WTC11 (cell line): ENCODE measurements at regions not wholly inside any gene's neighbourhood (a gene's known extent, or its start where the extent isn't known, plus 50 kb on each side); places are given as distances from the start of the nearest gene placed in this dataset.

ENCODE experiments used
- CBFB ChIP-seq: sonication (generic); formaldehyde crosslinking; IDR thresholded peaks from 2 replicates; pipeline ENCODE4 v1.8.1; 2022; ENCODE audit warnings: mild to moderate bottlenecking, low read depth, missing genetic modification reagents
- CTCF ChIP-seq: fragments of 200-600 bp; IDR thresholded peaks from 2 replicates; pipeline ENCODE4 v1.8.0; 2022; ENCODE audit warnings: antibody characterized with exemption
- E2F4 ChIP-seq: sonication (generic); formaldehyde crosslinking; IDR thresholded peaks from 2 replicates; pipeline ENCODE4 v1.8.1; 2022; ENCODE audit warnings: low read depth, mild to moderate bottlenecking, moderate library complexity, missing genetic modification reagents, borderline replicate concordance
- E2F5 ChIP-seq: sonication (generic); formaldehyde crosslinking; IDR thresholded peaks from 2 replicates; pipeline ENCODE4 v1.8.1; 2022; ENCODE audit warnings: mild to moderate bottlenecking, moderate library complexity, missing genetic modification reagents
- ELF4 ChIP-seq: sonication (generic); formaldehyde crosslinking; IDR thresholded peaks from 2 replicates; pipeline ENCODE4 v1.8.1; 2022; ENCODE audit warnings: low read depth, mild to moderate bottlenecking, moderate library complexity, missing genetic modification reagents
- ESRRA ChIP-seq: sonication (generic); formaldehyde crosslinking; IDR thresholded peaks from 2 replicates; pipeline ENCODE4 v1.8.1; 2022; ENCODE audit warnings: mild to moderate bottlenecking, missing genetic modification reagents, borderline replicate concordance
- HMGXB4 ChIP-seq: sonication (generic); formaldehyde crosslinking; IDR thresholded peaks from 2 replicates; pipeline ENCODE4 v1.8.1; 2023; ENCODE audit warnings: mild to moderate bottlenecking, moderate library complexity, missing genetic modification reagents
- IRF1 ChIP-seq: sonication (generic); formaldehyde crosslinking; IDR thresholded peaks from 2 replicates; pipeline ENCODE4 v1.8.0; 2023; ENCODE audit warnings: missing genetic modification reagents
- MYBL2 ChIP-seq: sonication (generic); formaldehyde crosslinking; IDR thresholded peaks from 2 replicates; pipeline ENCODE4 v1.8.1; 2023; ENCODE audit warnings: mild to moderate bottlenecking, moderate library complexity, missing genetic modification reagents
- SP1 ChIP-seq: sonication (generic); formaldehyde crosslinking; conservative IDR thresholded peaks from 2 replicates; pipeline ENCODE4 v1.8.1; 2022; ENCODE audit warnings: missing genetic modification reagents
- USF2 ChIP-seq: sonication (generic); formaldehyde crosslinking; IDR thresholded peaks from 2 replicates; pipeline ENCODE4 v1.8.1; 2023; ENCODE audit warnings: mild to moderate bottlenecking, missing genetic modification reagents, moderate library complexity
- ZNF138 ChIP-seq: sonication (generic); formaldehyde crosslinking; conservative IDR thresholded peaks from 2 replicates; pipeline ENCODE4 v1.8.1; 2022; ENCODE audit warnings: mild to moderate bottlenecking, moderate library complexity, missing genetic modification reagents
- ZNF263 ChIP-seq: sonication (generic); formaldehyde crosslinking; IDR thresholded peaks from 2 replicates; pipeline ENCODE4 v1.8.1; 2022; ENCODE audit warnings: low read depth, mild to moderate bottlenecking, moderate library complexity, missing genetic modification reagents

- TF ChIP-seq E2F5 (CRISPR knock-in tag): no peak
- no peak for TF ChIP-seq CTCF
- no peak for TF ChIP-seq SP1 (CRISPR knock-in tag)
- no peak for TF ChIP-seq USF2 (CRISPR knock-in tag)
- TF ChIP-seq ELF4 (CRISPR knock-in tag): no peak
- TF ChIP-seq HMGXB4: no peak
- no peak for TF ChIP-seq ZNF138 (CRISPR knock-in tag)
- TF ChIP-seq CBFB (CRISPR knock-in tag): no peak
- no peak for TF ChIP-seq IRF1 (CRISPR knock-in tag)
- no peak for TF ChIP-seq ZNF263 (CRISPR knock-in tag)
- TF ChIP-seq MYBL2: no peak
- TF ChIP-seq E2F4: no peak
- TF ChIP-seq ESRRA (CRISPR knock-in tag): no peak
Observed at GRCh38 chr5:35359859-35360258, 129.6 kb upstream of the PRLR start.
